ENCODE measurements at regions not wholly inside any gene's neighbourhood (a gene's known extent, or its start where the extent isn't known, plus 50 kb on each side); places are given as distances from the start of the nearest gene placed in this dataset.

GRCh38 chr2:209191139-209191538 is 232.7 kb upstream of the MAP2 start:
- TF ChIP-seq CTCF (conservative IDR thresholded peaks at IDR 0.05 in 1 of 2, IDR thresholded peaks at IDR 0.05 in 1 of 2; ENCODE audit: low read depth in 1 of 2, low read length in 2 of 2) = no peak
- TF ChIP-seq EZH2 (IDR thresholded peaks at IDR 0.05; ENCODE audit: low read length, missing control alignments) = no peak
